ENCODE measurements at regions not wholly inside any gene's neighbourhood (a gene's known extent, or its start where the extent isn't known, plus 50 kb on each side); places are given as distances from the start of the nearest gene placed in this dataset.

GRCh38 chr20:10916312-10916711 is 242.5 kb upstream of the JAG1 start:
- TF ChIP-seq CTCF (IDR thresholded peaks at IDR 0.05) (no peak), POLR2A (IDR thresholded peaks at IDR 0.05) (no peak)
- Histone ChIP-seq H3K9me3 (peaks cover 0 to 3% (median 0%) of the 10 kb centered on the region in 3 donors), H3K27ac (no peak overlapping the region), H3K4me1 (peaks cover 0 to 25% (median 4%) of the 10 kb centered on the region in 3 donors), H3K4me3 (no peak overlapping the region), H3K36me3 (no peaks in the 10 kb centered on the region), H3K27me3 (no peaks in the 10 kb centered on the region)
- DNase-seq = no peak
- 80 to 91% methylated on average over 1 of the region's 1 CpG for WGBS, 2 donors
- intact Hi-C loops (cut with DNase I) = no loop called here

GRCh38 chr20:10917826-10918225 is 244.0 kb upstream of the JAG1 start:
- 96 to 99% methylated on average over 5 of the region's 5 CpGs for WGBS, 2 donors
- intact Hi-C loops (cut with DNase I) = no loop called here
- H3K27me3 ChIP-seq = no peaks in the 10 kb centered on the region
- H3K9me3 ChIP-seq = peaks cover 0 to 3% (median 0%) of the 10 kb centered on the region in 3 donors
- H3K36me3 ChIP-seq = no peaks in the 10 kb centered on the region
- no peak overlapping the region for H3K4me3 ChIP-seq
- H3K27ac ChIP-seq = peak overlapping the region in 1 of 4 donors; percentile 17
- DNase-seq = no peak
- TF ChIP-seq POLR2A (IDR thresholded peaks at IDR 0.05) (no peak), CTCF (IDR thresholded peaks at IDR 0.05) (no peak)
- H3K4me1 ChIP-seq = peaks cover 5 to 32% (median 8%) of the 10 kb centered on the region in 3 donors

- peak overlapping the region in 3 of 4 donors; percentile 25 to 63 (median 46) for H3K27ac ChIP-seq
- WGBS, 2 donors = 43 to 55% methylated on average over 2 to 6 of the region's 6 CpGs
Observed at GRCh38 chr20:10919396-10920140, 245.8 kb upstream of the JAG1 start.

GRCh38 chr20:10920396-10920795 is 246.6 kb upstream of the JAG1 start:
- H3K36me3 ChIP-seq = no peaks in the 10 kb centered on the region
- H3K27ac ChIP-seq = peak overlapping the region in 3 of 4 donors; percentile 12 to 63 (median 46)
- peaks cover 8 to 51% (median 13%) of the 10 kb centered on the region in 3 donors for H3K4me1 ChIP-seq
- TF ChIP-seq POLR2A (IDR thresholded peaks at IDR 0.05) = no peak
- no peak for TF ChIP-seq CTCF (IDR thresholded peaks at IDR 0.05)
- H3K27me3 ChIP-seq = no peaks in the 10 kb centered on the region
- H3K9me3 ChIP-seq = peaks cover 0 to 3% (median 0%) of the 10 kb centered on the region in 3 donors
- 58 to 64% methylated on average over 2 of the region's 2 CpGs for WGBS, 2 donors
- DNase-seq = no peak
- no peak overlapping the region for H3K4me3 ChIP-seq
- intact Hi-C loops (cut with DNase I) = no loop called here

More at GRCh38 chr20:10919396-10920140, 245.8 kb upstream of the JAG1 start:
- no peak overlapping the region for H3K4me3 ChIP-seq
- H3K4me1 ChIP-seq = peaks cover 8 to 43% (median 13%) of the 10 kb centered on the region in 3 donors
- H3K36me3 ChIP-seq = no peaks in the 10 kb centered on the region
- peaks cover 0 to 3% (median 0%) of the 10 kb centered on the region in 3 donors for H3K9me3 ChIP-seq
- DNase-seq = no peak
- no peak for TF ChIP-seq POLR2A (IDR thresholded peaks at IDR 0.05)
- TF ChIP-seq CTCF (IDR thresholded peaks at IDR 0.05) = no peak
- H3K27me3 ChIP-seq = no peaks in the 10 kb centered on the region
- intact Hi-C loops (cut with DNase I) = no loop called here

- Histone ChIP-seq H3K4me3 (no peak overlapping the region), H3K36me3 (no peaks in the 10 kb centered on the region), H3K27ac (no peak overlapping the region), H3K27me3 (no peaks in the 10 kb centered on the region), H3K4me1 (peaks cover 8 to 51% (median 13%) of the 10 kb centered on the region in 3 donors), H3K9me3 (peaks cover 0 to 3% (median 0%) of the 10 kb centered on the region in 3 donors)
- WGBS, 2 donors = 67 to 92% methylated on average over 2 of the region's 2 CpGs
- no peak for DNase-seq
- intact Hi-C loops (cut with DNase I) = no loop called here
- TF ChIP-seq POLR2A (IDR thresholded peaks at IDR 0.05) (no peak), CTCF (IDR thresholded peaks at IDR 0.05) (no peak)
Observed at GRCh38 chr20:10921491-10922010, 247.8 kb upstream of the JAG1 start.
